ENCODE measurements at regions not wholly inside any gene's neighbourhood (a gene's known extent, or its start where the extent isn't known, plus 50 kb on each side); places are given as distances from the start of the nearest gene placed in this dataset.

DNA sequence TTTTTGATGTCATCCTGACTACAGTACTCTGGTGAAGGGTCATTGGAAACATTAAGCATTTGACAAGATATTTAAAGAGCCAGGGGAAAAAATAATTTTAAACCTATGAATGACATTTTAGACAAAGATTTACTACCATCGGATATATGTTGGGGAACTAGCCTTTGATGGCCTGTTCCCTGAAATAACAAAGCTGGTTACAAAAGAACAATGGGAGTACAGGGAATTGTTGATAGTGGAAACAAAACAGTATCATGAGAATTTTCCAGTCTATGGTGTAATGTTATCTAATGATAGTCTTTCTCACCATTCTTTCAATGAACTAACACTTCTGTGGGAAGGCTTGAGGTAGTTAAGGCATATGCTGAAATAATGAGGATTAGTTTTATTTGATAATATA is 125.9 kb upstream of the KLHL4 start:
- intact Hi-C loops (cut with DNase I, micrococcal nuclease): no loop called here
- H3K9me3 ChIP-seq (ENCODE audit: control insufficient read depth in 1 of 2, insufficient read depth in 1 of 2, low read length in 2 of 2): no peaks in the 10 kb centered on the region
- H3K27me3 ChIP-seq (ENCODE audit: control insufficient read depth in 1 of 2, insufficient read depth in 2 of 2, low read length in 2 of 2): no peaks in the 10 kb centered on the region
- ATAC-seq (ENCODE audit: poor library complexity) (no peak), DNase-seq (no peak)
- no peaks in the 10 kb centered on the region for H3K4me1 Mint-ChIP-seq (ENCODE audit: low read depth)
- H3K27ac Mint-ChIP-seq: no peak overlapping the region
- H3K27me3 Mint-ChIP-seq: no peaks in the 10 kb centered on the region
- H3K4me1 ChIP-seq (ENCODE audit: insufficient read depth, low read length): no peaks in the 10 kb centered on the region
- CTCF ChIA-PET: no interaction called here
- H3K4me3 ChIP-seq (ENCODE audit: low read length): no peak overlapping the region
- no peak overlapping the region for H3K27ac ChIP-seq (ENCODE audit: low read depth in 1 of 2, low read length in 2 of 2)
- H3K4me3 Mint-ChIP-seq: no peak overlapping the region
- TF ChIP-seq, protein P1, sequence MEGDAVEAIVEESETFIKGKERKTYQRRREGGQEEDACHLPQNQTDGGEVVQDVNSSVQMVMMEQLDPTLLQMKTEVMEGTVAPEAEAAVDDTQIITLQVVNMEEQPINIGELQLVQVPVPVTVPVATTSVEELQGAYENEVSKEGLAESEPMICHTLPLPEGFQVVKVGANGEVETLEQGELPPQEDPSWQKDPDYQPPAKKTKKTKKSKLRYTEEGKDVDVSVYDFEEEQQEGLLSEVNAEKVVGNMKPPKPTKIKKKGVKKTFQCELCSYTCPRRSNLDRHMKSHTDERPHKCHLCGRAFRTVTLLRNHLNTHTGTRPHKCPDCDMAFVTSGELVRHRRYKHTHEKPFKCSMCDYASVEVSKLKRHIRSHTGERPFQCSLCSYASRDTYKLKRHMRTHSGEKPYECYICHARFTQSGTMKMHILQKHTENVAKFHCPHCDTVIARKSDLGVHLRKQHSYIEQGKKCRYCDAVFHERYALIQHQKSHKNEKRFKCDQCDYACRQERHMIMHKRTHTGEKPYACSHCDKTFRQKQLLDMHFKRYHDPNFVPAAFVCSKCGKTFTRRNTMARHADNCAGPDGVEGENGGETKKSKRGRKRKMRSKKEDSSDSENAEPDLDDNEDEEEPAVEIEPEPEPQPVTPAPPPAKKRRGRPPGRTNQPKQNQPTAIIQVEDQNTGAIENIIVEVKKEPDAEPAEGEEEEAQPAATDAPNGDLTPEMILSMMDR (IDR thresholded peaks at IDR 0.05): no peak
- no peaks in the 10 kb centered on the region for H3K9me3 Mint-ChIP-seq
- POLR2A ChIA-PET: no interaction called here
- H3K36me3 Mint-ChIP-seq (ENCODE audit: low read depth): no peaks in the 10 kb centered on the region
- H3K36me3 ChIP-seq (ENCODE audit: insufficient read depth, low read length): no peaks in the 10 kb centered on the region

DNA sequence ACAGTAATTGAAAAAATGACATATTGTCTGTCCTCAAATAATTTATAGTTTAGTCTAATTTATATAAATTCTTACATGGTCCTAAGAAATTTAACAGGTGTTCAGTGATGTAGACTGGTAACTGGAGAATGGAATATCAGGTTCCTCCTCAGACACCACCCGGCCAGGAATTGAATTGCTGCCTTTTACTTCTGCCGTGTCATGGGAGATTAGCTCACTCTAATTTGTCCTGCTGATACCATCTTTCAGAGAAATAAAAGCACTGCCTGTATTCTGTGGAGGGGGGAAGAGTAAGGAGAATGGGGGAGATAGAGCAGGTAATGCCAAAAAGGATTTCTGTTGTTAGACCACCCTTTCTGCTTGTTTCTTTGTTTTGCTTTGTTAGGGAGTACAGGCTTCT is 125.2 kb upstream of the KLHL4 start:
- Histone ChIP-seq H3K27ac (ENCODE audit: low read depth in 1 of 2, low read length in 2 of 2) (no peak overlapping the region), H3K36me3 (ENCODE audit: insufficient read depth, low read length) (no peaks in the 10 kb centered on the region), H3K27me3 (ENCODE audit: control insufficient read depth in 1 of 2, insufficient read depth in 2 of 2, low read length in 2 of 2) (no peaks in the 10 kb centered on the region), H3K4me3 (ENCODE audit: low read length) (no peak overlapping the region), H3K4me1 (ENCODE audit: insufficient read depth, low read length) (no peaks in the 10 kb centered on the region), H3K9me3 (ENCODE audit: control insufficient read depth in 1 of 2, insufficient read depth in 1 of 2, low read length in 2 of 2) (no peaks in the 10 kb centered on the region)
- ChIA-PET POLR2A (no interaction called here), CTCF (no interaction called here)
- H3K27me3 Mint-ChIP-seq: no peaks in the 10 kb centered on the region
- H3K4me3 Mint-ChIP-seq: no peak overlapping the region
- intact Hi-C loops (cut with DNase I, micrococcal nuclease): no loop called here
- no peaks in the 10 kb centered on the region for H3K9me3 Mint-ChIP-seq
- no peaks in the 10 kb centered on the region for H3K4me1 Mint-ChIP-seq (ENCODE audit: low read depth)
- TF ChIP-seq, protein P1 (IDR thresholded peaks at IDR 0.05): no peak
- DNase-seq (no peak), ATAC-seq (ENCODE audit: poor library complexity) (no peak)
- no peaks in the 10 kb centered on the region for H3K36me3 Mint-ChIP-seq (ENCODE audit: low read depth)
- no peak overlapping the region for H3K27ac Mint-ChIP-seq

DNA sequence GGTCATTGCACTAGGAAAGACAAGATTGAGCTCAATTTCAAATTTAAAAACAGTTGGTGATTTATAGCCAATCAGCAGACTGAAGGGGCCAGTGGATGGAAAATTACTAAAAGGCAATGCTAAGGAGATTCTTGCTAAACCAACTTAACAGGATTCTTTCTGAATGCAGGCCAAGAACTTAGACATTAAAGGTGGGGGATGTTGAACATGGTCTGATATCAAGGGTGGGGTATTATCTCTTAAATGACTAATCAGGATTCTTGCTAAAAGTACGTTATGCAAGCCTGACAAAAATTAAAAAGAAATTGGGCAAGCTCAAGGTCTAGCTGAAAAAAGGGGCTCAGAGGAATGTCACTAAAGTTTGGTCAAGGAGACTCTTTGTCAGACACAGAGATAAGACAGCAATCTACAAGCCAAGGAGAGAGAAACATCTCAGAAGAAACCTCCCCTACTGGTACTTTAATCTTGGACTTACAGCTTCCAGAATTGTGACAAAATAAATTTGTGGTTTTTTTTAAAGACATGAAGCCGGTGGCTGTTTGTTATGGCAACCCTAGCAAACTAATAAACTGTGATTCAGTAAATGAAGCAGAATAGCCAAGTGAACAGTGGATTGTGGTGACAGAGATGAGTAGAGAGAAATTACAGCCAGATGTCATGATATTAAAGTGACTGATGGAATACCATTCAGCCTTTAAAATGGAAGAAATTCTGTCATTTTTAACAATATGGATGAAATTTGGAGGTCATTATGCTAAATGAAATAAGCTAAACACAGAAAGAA is 120.3 kb upstream of the KLHL4 start:
- H3K27me3 ChIP-seq (ENCODE audit: control insufficient read depth in 1 of 2, insufficient read depth in 2 of 2, low read length in 2 of 2): no peaks in the 10 kb centered on the region
- H3K27me3 Mint-ChIP-seq: no peaks in the 10 kb centered on the region
- no peak for DNase-seq
- H3K36me3 ChIP-seq (ENCODE audit: insufficient read depth, low read length): no peaks in the 10 kb centered on the region
- ChIA-PET CTCF (no interaction called here), POLR2A (no interaction called here)
- intact Hi-C loops (cut with DNase I, micrococcal nuclease): no loop called here
- H3K4me1 Mint-ChIP-seq (ENCODE audit: low read depth): no peaks in the 10 kb centered on the region
- no peak overlapping the region for H3K4me3 ChIP-seq (ENCODE audit: low read length)
- H3K4me1 ChIP-seq (ENCODE audit: insufficient read depth, low read length): no peaks in the 10 kb centered on the region
- no peaks in the 10 kb centered on the region for H3K9me3 ChIP-seq (ENCODE audit: control insufficient read depth in 1 of 2, insufficient read depth in 1 of 2, low read length in 2 of 2)
- ATAC-seq (ENCODE audit: poor library complexity): no peak
- TF ChIP-seq, protein P1 (IDR thresholded peaks at IDR 0.05): no peak
- no peaks in the 10 kb centered on the region for H3K9me3 Mint-ChIP-seq
- H3K36me3 Mint-ChIP-seq (ENCODE audit: low read depth): no peaks in the 10 kb centered on the region
- no peak overlapping the region for H3K27ac Mint-ChIP-seq
- H3K4me3 Mint-ChIP-seq: no peak overlapping the region
- no peak overlapping the region for H3K27ac ChIP-seq (ENCODE audit: low read depth in 1 of 2, low read length in 2 of 2)
